ENCODE measurements at regions not wholly inside any gene's neighbourhood (a gene's known extent, or its start where the extent isn't known, plus 50 kb on each side); places are given as distances from the start of the nearest gene placed in this dataset.

DNA sequence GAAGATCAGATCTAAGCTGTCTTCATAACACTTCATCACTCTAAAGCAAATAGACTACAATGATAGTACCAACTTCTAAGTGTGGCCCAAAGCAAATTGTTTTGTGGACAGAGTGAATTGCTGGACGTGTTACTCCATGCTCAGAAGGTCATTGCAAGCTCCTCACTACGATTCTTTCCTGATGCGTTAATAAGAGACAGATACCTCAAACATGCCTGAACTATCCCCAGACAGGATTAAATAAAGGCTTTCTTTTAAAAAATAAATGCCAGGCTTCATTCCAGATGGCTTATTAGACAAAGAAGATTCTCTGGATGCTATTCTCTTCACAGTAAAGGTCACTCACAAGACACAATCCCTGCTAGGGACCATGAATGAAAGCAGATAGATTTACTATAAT lies 621.2 kb downstream of the DCDC2C start:
- Histone ChIP-seq H3K27ac (ENCODE audit: low read depth in 1 of 2, low read length in 2 of 2) (no peak overlapping the region), H3K36me3 (ENCODE audit: insufficient read depth, low read length) (no peaks in the 10 kb centered on the region), H3K4me3 (ENCODE audit: low read length) (no peak overlapping the region), H3K4me1 (ENCODE audit: insufficient read depth, low read length) (no peaks in the 10 kb centered on the region), H3K27me3 (ENCODE audit: control insufficient read depth in 1 of 2, insufficient read depth in 2 of 2, low read length in 2 of 2) (no peaks in the 10 kb centered on the region), H3K9me3 (ENCODE audit: control insufficient read depth in 1 of 2, insufficient read depth in 1 of 2, low read length in 2 of 2) (peaks cover 3 to 12% of the 10 kb centered on the region in 2 experiments)
- H3K27me3 Mint-ChIP-seq: no peaks in the 10 kb centered on the region
- POLR2A ChIA-PET: no interaction called here
- H3K9me3 Mint-ChIP-seq: peaks cover 13% of the 10 kb centered on the region
- H3K4me3 Mint-ChIP-seq: no peak overlapping the region
- CTCF ChIA-PET: no interaction called here
- H3K4me1 Mint-ChIP-seq (ENCODE audit: low read depth): no peaks in the 10 kb centered on the region
- DNase-seq: no peak
- no peak for ATAC-seq (ENCODE audit: poor library complexity)
- TF ChIP-seq, protein P1, sequence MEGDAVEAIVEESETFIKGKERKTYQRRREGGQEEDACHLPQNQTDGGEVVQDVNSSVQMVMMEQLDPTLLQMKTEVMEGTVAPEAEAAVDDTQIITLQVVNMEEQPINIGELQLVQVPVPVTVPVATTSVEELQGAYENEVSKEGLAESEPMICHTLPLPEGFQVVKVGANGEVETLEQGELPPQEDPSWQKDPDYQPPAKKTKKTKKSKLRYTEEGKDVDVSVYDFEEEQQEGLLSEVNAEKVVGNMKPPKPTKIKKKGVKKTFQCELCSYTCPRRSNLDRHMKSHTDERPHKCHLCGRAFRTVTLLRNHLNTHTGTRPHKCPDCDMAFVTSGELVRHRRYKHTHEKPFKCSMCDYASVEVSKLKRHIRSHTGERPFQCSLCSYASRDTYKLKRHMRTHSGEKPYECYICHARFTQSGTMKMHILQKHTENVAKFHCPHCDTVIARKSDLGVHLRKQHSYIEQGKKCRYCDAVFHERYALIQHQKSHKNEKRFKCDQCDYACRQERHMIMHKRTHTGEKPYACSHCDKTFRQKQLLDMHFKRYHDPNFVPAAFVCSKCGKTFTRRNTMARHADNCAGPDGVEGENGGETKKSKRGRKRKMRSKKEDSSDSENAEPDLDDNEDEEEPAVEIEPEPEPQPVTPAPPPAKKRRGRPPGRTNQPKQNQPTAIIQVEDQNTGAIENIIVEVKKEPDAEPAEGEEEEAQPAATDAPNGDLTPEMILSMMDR (IDR thresholded peaks at IDR 0.05): no peak
- H3K36me3 Mint-ChIP-seq (ENCODE audit: low read depth): no peaks in the 10 kb centered on the region
- intact Hi-C loops (cut with DNase I, micrococcal nuclease): no loop called here
- no peak overlapping the region for H3K27ac Mint-ChIP-seq

DNA sequence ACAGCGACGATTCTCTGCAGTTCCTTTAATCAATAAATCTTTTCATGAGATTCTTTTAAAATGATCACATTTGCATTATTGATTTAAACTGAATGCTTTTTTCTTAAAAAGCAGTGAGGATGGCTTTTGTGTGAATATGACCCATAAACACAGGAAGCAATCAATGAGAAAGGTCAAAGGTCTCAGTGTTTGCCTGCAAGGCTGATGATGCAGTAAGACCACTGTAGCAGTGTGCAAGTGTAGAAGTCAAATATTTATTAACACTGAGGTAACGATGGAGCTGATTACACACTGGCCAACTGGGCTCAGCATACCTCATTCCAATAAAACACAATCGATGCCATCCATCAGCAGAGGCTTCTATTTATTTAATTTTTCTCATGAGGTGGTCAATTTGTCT lies 633.5 kb downstream of the DCDC2C start:
- no peaks in the 10 kb centered on the region for H3K36me3 ChIP-seq (ENCODE audit: insufficient read depth, low read length)
- no peak overlapping the region for H3K27ac ChIP-seq (ENCODE audit: low read depth in 1 of 2, low read length in 2 of 2)
- no peak overlapping the region for H3K27ac Mint-ChIP-seq
- H3K9me3 ChIP-seq (ENCODE audit: control insufficient read depth in 1 of 2, insufficient read depth in 1 of 2, low read length in 2 of 2): peaks cover 0 to 3% of the 10 kb centered on the region in 2 experiments
- H3K27me3 ChIP-seq (ENCODE audit: control insufficient read depth in 1 of 2, insufficient read depth in 2 of 2, low read length in 2 of 2): no peaks in the 10 kb centered on the region
- TF ChIP-seq, protein P1 (IDR thresholded peaks at IDR 0.05): no peak
- intact Hi-C loops (cut with DNase I, micrococcal nuclease): no loop called here
- H3K4me3 ChIP-seq (ENCODE audit: low read length): no peak overlapping the region
- ChIA-PET POLR2A (no interaction called here), CTCF (no interaction called here)
- no peaks in the 10 kb centered on the region for H3K36me3 Mint-ChIP-seq (ENCODE audit: low read depth)
- no peak for DNase-seq
- H3K27me3 Mint-ChIP-seq: no peaks in the 10 kb centered on the region
- ATAC-seq (ENCODE audit: poor library complexity): no peak
- no peaks in the 10 kb centered on the region for H3K4me1 ChIP-seq (ENCODE audit: insufficient read depth, low read length)
- H3K4me1 Mint-ChIP-seq (ENCODE audit: low read depth): no peaks in the 10 kb centered on the region
- H3K4me3 Mint-ChIP-seq: no peak overlapping the region
- H3K9me3 Mint-ChIP-seq: peaks cover 8% of the 10 kb centered on the region

DNA sequence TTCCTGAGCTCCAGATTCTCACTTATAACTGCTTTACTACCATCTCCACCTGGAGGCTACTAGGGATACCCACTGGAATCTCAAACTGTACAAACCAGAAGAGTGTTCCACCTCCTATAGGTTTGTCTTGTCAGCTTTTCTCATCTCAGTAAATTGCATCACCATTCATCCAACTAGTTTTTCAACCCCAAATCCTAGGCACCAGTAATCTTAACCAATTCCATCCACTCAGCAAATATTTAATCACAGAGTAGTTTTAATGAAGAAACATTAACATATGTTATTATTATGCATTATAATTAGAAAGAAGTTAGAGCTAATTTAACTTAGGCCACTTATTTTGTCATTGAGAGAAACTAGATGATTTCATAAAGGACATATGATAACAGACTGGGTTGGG lies 635.0 kb downstream of the DCDC2C start:
- no peak overlapping the region for H3K27ac ChIP-seq (ENCODE audit: low read depth in 1 of 2, low read length in 2 of 2)
- H3K4me3 ChIP-seq (ENCODE audit: low read length): no peak overlapping the region
- H3K36me3 Mint-ChIP-seq (ENCODE audit: low read depth): no peaks in the 10 kb centered on the region
- no peaks in the 10 kb centered on the region for H3K27me3 Mint-ChIP-seq
- intact Hi-C loops (cut with DNase I, micrococcal nuclease): no loop called here
- H3K9me3 Mint-ChIP-seq: peaks cover 4% of the 10 kb centered on the region
- ATAC-seq (ENCODE audit: poor library complexity): no peak
- DNase-seq: no peak
- no peak overlapping the region for H3K4me3 Mint-ChIP-seq
- H3K9me3 ChIP-seq (ENCODE audit: control insufficient read depth in 1 of 2, insufficient read depth in 1 of 2, low read length in 2 of 2): peaks cover 0 to 3% of the 10 kb centered on the region in 2 experiments
- H3K36me3 ChIP-seq (ENCODE audit: insufficient read depth, low read length): no peaks in the 10 kb centered on the region
- CTCF ChIA-PET: no interaction called here
- H3K27ac Mint-ChIP-seq: no peak overlapping the region
- H3K4me1 ChIP-seq (ENCODE audit: insufficient read depth, low read length): no peaks in the 10 kb centered on the region
- no peaks in the 10 kb centered on the region for H3K27me3 ChIP-seq (ENCODE audit: control insufficient read depth in 1 of 2, insufficient read depth in 2 of 2, low read length in 2 of 2)
- H3K4me1 Mint-ChIP-seq (ENCODE audit: low read depth): no peaks in the 10 kb centered on the region
- TF ChIP-seq, protein P1 (IDR thresholded peaks at IDR 0.05): no peak
- POLR2A ChIA-PET: no interaction called here

All from CD4-positive, alpha-beta T cell (primary cell).